ENCODE measurements at regions not wholly inside any gene's neighbourhood (a gene's known extent, or its start where the extent isn't known, plus 50 kb on each side); places are given as distances from the start of the nearest gene placed in this dataset.
A peak's percentile ranks its signal among the peaks of the same experiment; 100 is the strongest.

GRCh38 chr6:91633374-91634111 lies 1046.7 kb upstream of the MAP3K7 start (continued):
- TF ChIP-seq USF1 (IDR thresholded peaks at IDR 0.05; ENCODE audit: borderline replicate concordance, extremely low read length, insufficient read depth, low read depth, low read length), result no peak
- peak; percentile 75 for TF ChIP-seq NBN (IDR thresholded peaks at IDR 0.05)
- TF ChIP-seq SIX5 (IDR thresholded peaks at IDR 0.05; ENCODE audit: low read depth, low read length, severe bottlenecking), result no peak
- TF ChIP-seq ESRRA (IDR thresholded peaks at IDR 0.05; ENCODE audit: low read length), result no peak
- 0 out of 2 replicates have a peak, but pooled peaks have one; percentile 10 for TF ChIP-seq IRF5 (IDR thresholded peaks at IDR 0.05; ENCODE audit: borderline replicate concordance)
- TF ChIP-seq ZNF384 (IDR thresholded peaks at IDR 0.05; ENCODE audit: borderline replicate concordance, low read depth, low read length), result peak; percentile 36; the same call in 1 of the 2 replicates
- no peak for TF ChIP-seq USF2 (IDR thresholded peaks at IDR 0.05; ENCODE audit: borderline replicate concordance, low read depth, low read length)
- no peak for TF ChIP-seq HDAC2 (IDR thresholded peaks at IDR 0.05)
- no peak for TF ChIP-seq KAT2A (conservative IDR thresholded peaks at IDR 0.05; ENCODE audit: control insufficient read depth, low read depth, low read length)
- TF ChIP-seq FOS (IDR thresholded peaks at IDR 0.05; ENCODE audit: borderline replicate concordance, extremely low read depth, insufficient read length), result no peak
- TF ChIP-seq SIN3A (IDR thresholded peaks at IDR 0.05; ENCODE audit: low read depth, low read length), result no peak
- TF ChIP-seq BCL11A (IDR thresholded peaks at IDR 0.05; ENCODE audit: low read depth, low read length), result no peak
- no peak for TF ChIP-seq ETV6 (conservative IDR thresholded peaks at IDR 0.05 in 1 of 2, IDR thresholded peaks at IDR 0.05 in 1 of 2; ENCODE audit: borderline replicate concordance in 1 of 2, low read depth in 1 of 2)
- TF ChIP-seq SMAD5 (IDR thresholded peaks at IDR 0.05; ENCODE audit: low read depth), result no peak
- TF ChIP-seq ZNF592 (IDR thresholded peaks at IDR 0.05), result no peak
- TF ChIP-seq SRF (IDR thresholded peaks at IDR 0.05; ENCODE audit: low read depth in 2 of 2, low read length in 2 of 2), result no peak
- TF ChIP-seq HDGF (IDR thresholded peaks at IDR 0.05), result peak; percentile 80; the same call in 1 of the 2 replicates
- TF ChIP-seq IRF4 (IDR thresholded peaks at IDR 0.05; ENCODE audit: low read depth, low read length), result no peak
- no peak for TF ChIP-seq POU2F2 (IDR thresholded peaks at IDR 0.05; ENCODE audit: borderline replicate concordance, low read depth, low read length)
- no peak for TF ChIP-seq NFXL1 (IDR thresholded peaks at IDR 0.05; ENCODE audit: borderline replicate concordance)
- TF ChIP-seq DPF2 (IDR thresholded peaks at IDR 0.05), result no peak
- TF ChIP-seq EZH2 (IDR thresholded peaks at IDR 0.05; ENCODE audit: borderline replicate concordance, control insufficient read depth, low read depth, low read length), result no peak
- TF ChIP-seq SPI1 (IDR thresholded peaks at IDR 0.05; ENCODE audit: borderline replicate concordance, insufficient read depth, low read depth, low read length), result no peak
- TF ChIP-seq TARDBP (IDR thresholded peaks at IDR 0.05; ENCODE audit: borderline replicate concordance), result no peak
- TF ChIP-seq NFIC (IDR thresholded peaks at IDR 0.05; ENCODE audit: low read depth, low read length), result no peak

Data from GM12878 (cell line).